Lower leg skin (tissue), 4 donors: ENCODE measurements at regions not wholly inside any gene's neighbourhood (a gene's known extent, or its start where the extent isn't known, plus 50 kb on each side); places are given as distances from the start of the nearest gene placed in this dataset.

Experiments used
- DNase-seq, 2 donors: peaks; one replicate each; pipeline ENCODE4 v3.0.0-alpha.2; 2019; ENCODE audit warnings: low spot score in 2 of 2
- H3K4me3 ChIP-seq: fragments of 200-600 bp; sonication (generic); 2 replicates; pipeline ENCODE4 v1.5.1; 2017; ENCODE audit warnings: mild to moderate bottlenecking, low read depth; ENCODE audit not compliant: poor library complexity, severe bottlenecking
- CTCF ChIP-seq, 3 donors: fragments of 450-650 bp; IDR thresholded peaks; one replicate each; pipeline ENCODE4 v1.5.1; 2016; ENCODE audit warnings: antibody characterized with exemption in 3 of 3, mild to moderate bottlenecking in 3 of 3, moderate library complexity in 2 of 3
- POLR2A ChIP-seq, 2 donors: fragments of 450-650 bp; IDR thresholded peaks; one replicate each; pipeline ENCODE4 v1.6.1; 2016 to 2017; ENCODE audit warnings: antibody characterized with exemption in 2 of 2, mild to moderate bottlenecking in 1 of 2, moderate library complexity in 1 of 2
- WGBS, 2 donors: methylation state at CpG; one replicate each; pipeline ENCODE4 v1.1.5; 2018; 5-methylcytosine and 5-hydroxymethylcytosine counted together
- intact Hi-C: fragments of 100-400 bp; cut with DNase I; formaldehyde crosslinking; loops from one replicate; pipeline ENCODE4 v1.15.0; 2023; ENCODE audit warnings: low total_unique reads

- 65 to 78% methylated on average over 6 of the region's 6 CpGs for WGBS, 2 donors
- no peak for TF ChIP-seq POLR2A (IDR thresholded peaks at IDR 0.05)
- TF ChIP-seq CTCF (IDR thresholded peaks at IDR 0.05): no peak
- DNase-seq: no peak
- intact Hi-C loops: no loop called here
- H3K4me3 ChIP-seq: no peak overlapping the region
Measured at GRCh38 chr20:6999381-6999780, 231.9 kb downstream of the BMP2 start.

GRCh38 chr20:7003598-7003997 lies 236.1 kb downstream of the BMP2 start:
- no peak for TF ChIP-seq POLR2A (IDR thresholded peaks at IDR 0.05)
- TF ChIP-seq CTCF (IDR thresholded peaks at IDR 0.05): no peak
- 58 to 77% methylated on average over 1 of the region's 1 CpG for WGBS, 2 donors
- no peak for DNase-seq
- no peak overlapping the region for H3K4me3 ChIP-seq
- intact Hi-C loops: no loop called here

GRCh38 chr20:7004801-7005200 lies 237.3 kb downstream of the BMP2 start:
- WGBS, 2 donors: 88% methylated on average over 3 of the region's 3 CpGs
- DNase-seq: no peak
- TF ChIP-seq CTCF (IDR thresholded peaks at IDR 0.05) (no peak), POLR2A (IDR thresholded peaks at IDR 0.05) (no peak)
- intact Hi-C loops: no loop called here
- no peak overlapping the region for H3K4me3 ChIP-seq

GRCh38 chr20:7010527-7010926 lies 243.0 kb downstream of the BMP2 start:
- WGBS, 2 donors: 40 to 47% methylated on average over 5 of the region's 5 CpGs

GRCh38 chr20:7015257-7015656 lies 247.8 kb downstream of the BMP2 start:
- H3K4me3 ChIP-seq: no peak overlapping the region
- no peak for TF ChIP-seq POLR2A (IDR thresholded peaks at IDR 0.05)
- TF ChIP-seq CTCF (IDR thresholded peaks at IDR 0.05): no peak
- DNase-seq: no peak
- intact Hi-C loops: no loop called here
- WGBS, 2 donors: 73 to 83% methylated on average over 1 of the region's 1 CpG

More at GRCh38 chr20:7010527-7010926, 243.0 kb downstream of the BMP2 start:
- no peak for DNase-seq
- intact Hi-C loops: no loop called here
- no peak overlapping the region for H3K4me3 ChIP-seq
- TF ChIP-seq POLR2A (IDR thresholded peaks at IDR 0.05) (no peak), CTCF (IDR thresholded peaks at IDR 0.05) (no peak)

GRCh38 chr20:7022597-7022996 lies 255.1 kb downstream of the BMP2 start:
- no peak for DNase-seq
- WGBS, 2 donors: 47 to 93% methylated on average over 1 of the region's 1 CpG
- intact Hi-C loops: no loop called here
- TF ChIP-seq POLR2A (IDR thresholded peaks at IDR 0.05) (no peak), CTCF (IDR thresholded peaks at IDR 0.05) (no peak)
- no peak overlapping the region for H3K4me3 ChIP-seq
